ENCODE measurements at regions not wholly inside any gene's neighbourhood (a gene's known extent, or its start where the extent isn't known, plus 50 kb on each side); places are given as distances from the start of the nearest gene placed in this dataset.
"Not testable (repeated sequence)": the region's sequence is repeated elsewhere in the genome, so short reads cannot be mapped to it uniquely, and the experiment has no call there.

DNA sequence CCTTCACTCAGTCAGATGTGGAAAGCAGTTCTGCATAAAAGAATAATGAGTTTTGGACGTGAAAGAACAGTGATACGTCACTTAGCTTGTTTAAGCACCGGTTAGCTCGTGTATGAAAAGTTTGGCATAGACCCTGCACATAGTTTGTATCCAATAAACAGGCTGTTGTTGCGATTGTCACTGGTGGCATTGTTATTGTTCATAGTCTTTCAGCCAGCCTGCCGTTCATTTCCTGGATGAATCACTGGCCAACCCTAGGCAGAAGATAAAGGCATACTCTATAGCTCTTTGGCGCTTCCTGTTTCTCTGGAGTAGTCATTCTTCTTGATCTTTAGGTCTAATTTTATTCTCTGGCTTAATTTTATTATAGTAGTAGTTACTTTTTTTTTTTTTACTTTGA lies 57.8 kb upstream of the ANKRD30A start:
- no peaks in the 10 kb centered on the region for H3K36me3 ChIP-seq
- no peaks in the 10 kb centered on the region for H3K4me1 ChIP-seq
- no peak overlapping the region for H3K4me3 ChIP-seq
- H3K27me3 ChIP-seq = no peaks in the 10 kb centered on the region
- H3K27ac ChIP-seq = no peak overlapping the region
- DNase-seq (ENCODE audit: low spot score in 2 of 2) = no peak
- intact Hi-C loops (cut with DNase I; ENCODE audit: low total_unique reads) = no loop called here
- TF ChIP-seq CTCF (IDR thresholded peaks at IDR 0.05) (no peak), POLR2A (IDR thresholded peaks at IDR 0.05) (no peak), POLR2AphosphoS5 (IDR thresholded peaks at IDR 0.05) (no peak)
- H3K9me3 ChIP-seq = no peaks in the 10 kb centered on the region

DNA sequence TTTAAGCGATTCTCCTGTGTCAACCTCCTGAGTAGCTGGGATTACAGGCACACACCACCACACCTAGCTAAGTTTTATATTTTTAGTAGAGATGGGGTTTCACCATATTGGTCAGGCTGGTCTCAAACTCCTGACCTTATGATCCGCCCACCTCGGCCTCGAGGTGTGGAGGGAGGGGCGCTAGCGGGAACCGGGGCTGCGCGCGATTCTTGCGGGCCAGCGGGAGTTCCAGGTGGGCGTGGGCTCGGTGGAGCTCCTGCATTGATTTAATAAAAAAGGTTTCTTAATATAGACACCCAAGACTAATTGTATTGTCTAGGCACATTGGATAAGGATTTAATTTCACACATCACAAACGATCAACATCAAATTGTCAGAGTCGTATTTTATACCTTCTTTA lies 63.1 kb upstream of the ANKRD30A start:
- intact Hi-C loops (cut with DNase I; ENCODE audit: low total_unique reads); H3K27ac ChIP-seq; H3K4me1 ChIP-seq; H3K36me3 ChIP-seq; H3K9me3 ChIP-seq; H3K27me3 ChIP-seq; H3K4me3 ChIP-seq; DNase-seq (ENCODE audit: low spot score in 2 of 2): not testable (repeated sequence)

DNA sequence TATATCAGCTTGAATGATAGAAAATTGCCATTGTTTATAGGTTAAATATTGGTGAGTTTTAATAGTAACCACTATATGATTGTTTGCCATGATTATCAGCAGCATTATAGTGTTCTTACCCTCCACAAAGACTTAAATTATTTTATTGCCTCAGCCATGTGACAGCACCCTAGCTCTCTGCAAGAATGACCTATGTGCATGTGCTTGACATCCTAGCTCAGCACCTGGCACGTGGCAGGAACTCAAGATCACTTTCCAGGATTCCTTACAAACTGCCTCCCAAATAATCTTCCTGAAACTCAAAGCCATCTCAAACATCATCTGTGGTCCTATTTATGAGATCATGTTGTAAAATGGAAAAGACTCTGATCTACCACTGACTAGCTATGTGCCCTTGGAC lies 68.1 kb upstream of the ANKRD30A start:
- Histone ChIP-seq H3K4me3 (no peak overlapping the region), H3K9me3 (no peaks in the 10 kb centered on the region), H3K27ac (no peak overlapping the region), H3K4me1 (no peaks in the 10 kb centered on the region), H3K36me3 (no peaks in the 10 kb centered on the region), H3K27me3 (no peaks in the 10 kb centered on the region)
- intact Hi-C loops (cut with DNase I; ENCODE audit: low total_unique reads) = no loop called here
- no peak for DNase-seq (ENCODE audit: low spot score in 2 of 2)
- TF ChIP-seq POLR2A (IDR thresholded peaks at IDR 0.05) = no peak
- no peak for TF ChIP-seq CTCF (IDR thresholded peaks at IDR 0.05)
- no peak for TF ChIP-seq POLR2AphosphoS5 (IDR thresholded peaks at IDR 0.05)

DNA sequence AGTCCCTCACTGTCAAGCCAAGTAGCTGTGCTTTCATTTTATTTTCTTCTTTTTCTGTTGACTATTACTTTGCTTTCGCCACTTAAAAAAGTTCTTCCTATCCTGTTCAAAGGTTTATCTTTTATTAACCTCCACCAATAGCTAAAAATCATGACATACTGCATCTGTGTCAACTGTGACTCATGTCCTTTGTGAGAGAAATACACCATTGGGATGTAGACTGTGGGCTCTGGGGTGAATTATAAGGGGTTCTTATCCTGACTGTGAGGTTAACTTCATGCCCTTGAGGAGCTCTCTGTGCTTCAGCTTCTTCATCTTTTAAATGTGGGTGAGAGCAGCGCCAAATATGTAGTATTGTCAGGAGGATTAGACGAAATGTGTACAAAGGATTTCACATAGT lies 71.9 kb upstream of the ANKRD30A start:
- DNase-seq (ENCODE audit: low spot score in 2 of 2) = no peak
- intact Hi-C loops (cut with DNase I; ENCODE audit: low total_unique reads) = no loop called here
- no peaks in the 10 kb centered on the region for H3K36me3 ChIP-seq
- no peaks in the 10 kb centered on the region for H3K27me3 ChIP-seq
- H3K27ac ChIP-seq = no peak overlapping the region
- H3K4me1 ChIP-seq = no peaks in the 10 kb centered on the region
- no peak overlapping the region for H3K4me3 ChIP-seq
- H3K9me3 ChIP-seq = peaks cover 0 to 9% of the 10 kb centered on the region in 2 donors
- TF ChIP-seq POLR2AphosphoS5 (IDR thresholded peaks at IDR 0.05) = no peak
- TF ChIP-seq POLR2A (IDR thresholded peaks at IDR 0.05) = no peak
- TF ChIP-seq CTCF (IDR thresholded peaks at IDR 0.05) = no peak

DNA sequence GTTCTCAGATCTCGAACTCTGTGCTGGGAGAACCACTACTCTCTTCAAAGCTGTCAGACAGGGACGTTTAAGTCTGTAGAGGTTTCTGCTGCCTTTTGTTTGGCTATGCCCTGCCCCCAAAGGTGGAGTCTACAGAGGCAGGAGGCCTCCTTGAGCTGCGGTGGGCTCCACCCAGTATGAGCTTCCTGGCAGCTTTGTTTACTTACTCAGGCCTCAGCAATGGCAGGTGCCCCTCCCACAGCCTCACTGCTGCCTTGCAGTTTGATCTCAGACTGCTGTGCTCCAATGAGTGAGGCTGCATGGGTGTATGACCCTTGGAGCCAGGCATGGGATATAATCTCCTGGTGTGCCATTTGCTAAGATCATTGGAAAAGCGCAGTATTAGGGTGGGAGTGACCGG lies 75.4 kb upstream of the ANKRD30A start:
- intact Hi-C loops (cut with DNase I; ENCODE audit: low total_unique reads); H3K9me3 ChIP-seq; H3K4me3 ChIP-seq; H3K27ac ChIP-seq; H3K4me1 ChIP-seq; H3K36me3 ChIP-seq; DNase-seq (ENCODE audit: low spot score in 2 of 2); H3K27me3 ChIP-seq: not testable (repeated sequence)

DNA sequence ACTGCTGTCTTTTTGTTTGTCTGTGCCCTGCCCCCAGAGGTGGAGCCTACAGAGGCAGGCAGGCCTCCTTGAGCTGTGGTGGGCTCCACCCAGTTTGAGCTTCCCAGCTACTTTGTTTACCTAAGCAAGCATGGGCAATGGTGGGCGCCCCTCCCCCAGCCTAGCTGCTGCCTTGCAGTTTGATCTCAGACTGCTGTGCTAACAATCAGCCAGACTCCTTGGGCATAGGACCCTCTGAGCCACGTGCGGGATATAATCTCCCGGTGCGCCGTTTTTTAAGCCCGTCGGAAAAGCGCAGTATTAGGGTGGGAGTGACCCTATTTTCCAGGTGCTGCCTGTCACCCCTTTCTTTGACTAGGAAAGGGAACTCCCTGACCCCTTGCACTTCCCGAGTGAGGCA lies 81.1 kb upstream of the ANKRD30A start:
- H3K4me3 ChIP-seq; DNase-seq (ENCODE audit: low spot score in 2 of 2); H3K9me3 ChIP-seq; H3K27me3 ChIP-seq; intact Hi-C loops (cut with DNase I; ENCODE audit: low total_unique reads); H3K36me3 ChIP-seq; H3K27ac ChIP-seq; H3K4me1 ChIP-seq: not testable (repeated sequence)

DNA sequence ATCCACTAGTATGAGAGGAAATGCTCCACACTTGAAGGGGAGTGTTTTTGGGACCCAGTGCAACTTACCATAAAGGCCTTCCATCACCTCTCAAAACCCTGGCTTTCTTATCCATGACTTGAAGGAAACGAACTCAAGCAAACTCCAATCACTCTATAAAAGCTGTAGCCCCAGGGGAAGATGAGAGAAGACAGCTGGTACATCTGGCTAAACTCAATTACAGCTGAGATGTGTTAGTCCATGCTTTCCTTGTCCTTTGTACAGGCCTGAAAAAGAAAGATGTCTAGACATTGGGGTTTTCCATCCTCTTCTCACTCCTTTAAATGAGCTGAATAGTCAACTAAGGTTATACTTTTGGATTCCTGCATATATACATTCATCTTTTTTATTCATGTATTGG lies 89.5 kb upstream of the ANKRD30A start:
- no peak overlapping the region for H3K4me3 ChIP-seq
- DNase-seq (ENCODE audit: low spot score in 2 of 2) = no peak
- H3K36me3 ChIP-seq = no peaks in the 10 kb centered on the region
- H3K9me3 ChIP-seq = no peaks in the 10 kb centered on the region
- H3K27ac ChIP-seq = no peak overlapping the region
- no peak for TF ChIP-seq POLR2AphosphoS5 (IDR thresholded peaks at IDR 0.05)
- no peak for TF ChIP-seq CTCF (IDR thresholded peaks at IDR 0.05)
- no peak for TF ChIP-seq POLR2A (IDR thresholded peaks at IDR 0.05)
- intact Hi-C loops (cut with DNase I; ENCODE audit: low total_unique reads) = no loop called here
- H3K27me3 ChIP-seq = no peaks in the 10 kb centered on the region
- no peaks in the 10 kb centered on the region for H3K4me1 ChIP-seq
